ENCODE measurements at regions not wholly inside any gene's neighbourhood (a gene's known extent, or its start where the extent isn't known, plus 50 kb on each side); places are given as distances from the start of the nearest gene placed in this dataset.

- TF ChIP-seq EP300 (IDR thresholded peaks at IDR 0.05; ENCODE audit: borderline replicate concordance) (no peak), REST (IDR thresholded peaks at IDR 0.05; ENCODE audit: low read depth) (no peak), TAF1 (IDR thresholded peaks at IDR 0.05; ENCODE audit: low read depth) (no peak), MAX (IDR thresholded peaks at IDR 0.05) (no peak)
These were observed 117.0 kb downstream of the KDR start for GRCh38 chr4:55008166-55009056.

Measured in Ishikawa (cell line).